AG04450 (cell line): ENCODE measurements at regions not wholly inside any gene's neighbourhood (a gene's known extent, or its start where the extent isn't known, plus 50 kb on each side); places are given as distances from the start of the nearest gene placed in this dataset.

Experiments
- CTCF ChIA-PET: fragments of 300-600, 350-600 bp; formaldehyde crosslinking; extraction: SDS; loops from one replicate; lab custom pipeline; 2022; ENCODE audit warnings: antibody characterized with exemption, inconsistent platforms; lab: Charles Lee
- POLR2A ChIA-PET: fragments of 350-600 bp; formaldehyde crosslinking; extraction: SDS; loops from one replicate; lab custom pipeline; 2021; ENCODE audit warnings: antibody characterized with exemption, inconsistent platforms; lab: Yijun Ruan, JAX
- DNase-seq: peaks from one replicate; pipeline ENCODE4 v3.0.0-alpha.2; 2011; ENCODE audit warnings: low read depth, low spot score
- H3K27ac ChIP-seq: one replicate; pipeline ENCODE4 v1.5.1; 2012; ENCODE audit warnings: low read depth, low read length, control low read depth
- H3K27me3 ChIP-seq: one replicate; pipeline ENCODE4 v1.6.0; 2012; ENCODE audit warnings: low read length; ENCODE audit not compliant: control insufficient read depth, insufficient read depth
- H3K4me3 ChIP-seq: 2 replicates; pipeline ENCODE4 v1.5.1; 2011; ENCODE audit warnings: mild to moderate bottlenecking, low read depth, low read length, control low read depth
- H3K9me3 ChIP-seq: 2 replicates; pipeline ENCODE4 v1.5.1; 2012; ENCODE audit warnings: low read length; ENCODE audit not compliant: control insufficient read depth, insufficient read depth
- TF ChIP-seq, protein P1 (sequence below): IDR thresholded peaks from 2 replicates; pipeline ENCODE4 v1.5.1; 2011; ENCODE audit warnings: low read depth, low read length, control low read depth, inconsistent platforms

DNA sequence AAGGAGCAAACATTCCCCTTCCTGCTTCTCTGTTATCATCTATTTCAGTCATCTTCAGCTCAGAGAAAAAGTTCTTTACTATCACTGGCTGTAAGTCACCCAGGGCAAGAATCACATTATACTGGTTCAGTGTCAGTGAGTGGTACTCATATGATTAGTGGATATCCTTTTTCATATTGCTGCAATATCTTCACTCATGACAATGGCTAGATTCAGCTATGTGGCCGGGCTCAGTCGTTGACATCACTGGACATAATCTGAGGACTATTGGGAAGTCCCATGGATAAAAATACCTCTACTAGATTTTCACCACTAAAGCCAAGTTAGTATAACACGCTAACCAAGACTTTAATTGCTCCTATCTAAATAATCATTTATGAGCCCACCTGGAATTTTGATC lies 91.3 kb upstream of the UBE2E2 start:
- Histone ChIP-seq H3K27me3 (peaks cover 14% of the 10 kb centered on the region), H3K9me3 (no peaks in the 10 kb centered on the region), H3K4me3 (no peak overlapping the region), H3K27ac (no peak overlapping the region)
- TF ChIP-seq, protein P1, sequence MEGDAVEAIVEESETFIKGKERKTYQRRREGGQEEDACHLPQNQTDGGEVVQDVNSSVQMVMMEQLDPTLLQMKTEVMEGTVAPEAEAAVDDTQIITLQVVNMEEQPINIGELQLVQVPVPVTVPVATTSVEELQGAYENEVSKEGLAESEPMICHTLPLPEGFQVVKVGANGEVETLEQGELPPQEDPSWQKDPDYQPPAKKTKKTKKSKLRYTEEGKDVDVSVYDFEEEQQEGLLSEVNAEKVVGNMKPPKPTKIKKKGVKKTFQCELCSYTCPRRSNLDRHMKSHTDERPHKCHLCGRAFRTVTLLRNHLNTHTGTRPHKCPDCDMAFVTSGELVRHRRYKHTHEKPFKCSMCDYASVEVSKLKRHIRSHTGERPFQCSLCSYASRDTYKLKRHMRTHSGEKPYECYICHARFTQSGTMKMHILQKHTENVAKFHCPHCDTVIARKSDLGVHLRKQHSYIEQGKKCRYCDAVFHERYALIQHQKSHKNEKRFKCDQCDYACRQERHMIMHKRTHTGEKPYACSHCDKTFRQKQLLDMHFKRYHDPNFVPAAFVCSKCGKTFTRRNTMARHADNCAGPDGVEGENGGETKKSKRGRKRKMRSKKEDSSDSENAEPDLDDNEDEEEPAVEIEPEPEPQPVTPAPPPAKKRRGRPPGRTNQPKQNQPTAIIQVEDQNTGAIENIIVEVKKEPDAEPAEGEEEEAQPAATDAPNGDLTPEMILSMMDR = no peak
- no peak for DNase-seq
- CTCF ChIA-PET = no interaction called here
- POLR2A ChIA-PET = no interaction called here

DNA sequence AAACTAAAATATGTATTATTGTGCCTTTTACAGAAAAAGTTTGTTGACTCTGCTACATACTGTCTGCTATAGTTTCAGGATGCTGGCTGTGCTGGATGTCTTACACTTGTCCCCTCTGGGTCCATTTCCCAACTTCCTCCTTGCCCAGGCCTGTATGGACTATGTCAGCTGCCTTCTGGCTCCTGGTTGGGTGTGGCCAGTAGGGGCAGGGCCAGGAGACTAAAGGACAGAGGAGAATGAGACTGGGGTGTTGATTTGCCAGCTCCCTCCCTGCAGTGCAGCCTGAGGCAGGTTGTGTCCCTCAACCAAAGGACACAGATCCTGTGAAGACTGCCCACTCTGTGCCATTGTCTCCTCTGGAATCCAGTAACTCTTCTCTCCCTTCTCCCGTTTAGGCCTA lies 90.6 kb upstream of the UBE2E2 start:
- Histone ChIP-seq H3K27me3 (peaks cover 14% of the 10 kb centered on the region), H3K4me3 (no peak overlapping the region), H3K27ac (no peak overlapping the region), H3K9me3 (no peaks in the 10 kb centered on the region)
- TF ChIP-seq, protein P1 = no peak
- POLR2A ChIA-PET = no interaction called here
- no peak for DNase-seq
- CTCF ChIA-PET = no interaction called here

DNA sequence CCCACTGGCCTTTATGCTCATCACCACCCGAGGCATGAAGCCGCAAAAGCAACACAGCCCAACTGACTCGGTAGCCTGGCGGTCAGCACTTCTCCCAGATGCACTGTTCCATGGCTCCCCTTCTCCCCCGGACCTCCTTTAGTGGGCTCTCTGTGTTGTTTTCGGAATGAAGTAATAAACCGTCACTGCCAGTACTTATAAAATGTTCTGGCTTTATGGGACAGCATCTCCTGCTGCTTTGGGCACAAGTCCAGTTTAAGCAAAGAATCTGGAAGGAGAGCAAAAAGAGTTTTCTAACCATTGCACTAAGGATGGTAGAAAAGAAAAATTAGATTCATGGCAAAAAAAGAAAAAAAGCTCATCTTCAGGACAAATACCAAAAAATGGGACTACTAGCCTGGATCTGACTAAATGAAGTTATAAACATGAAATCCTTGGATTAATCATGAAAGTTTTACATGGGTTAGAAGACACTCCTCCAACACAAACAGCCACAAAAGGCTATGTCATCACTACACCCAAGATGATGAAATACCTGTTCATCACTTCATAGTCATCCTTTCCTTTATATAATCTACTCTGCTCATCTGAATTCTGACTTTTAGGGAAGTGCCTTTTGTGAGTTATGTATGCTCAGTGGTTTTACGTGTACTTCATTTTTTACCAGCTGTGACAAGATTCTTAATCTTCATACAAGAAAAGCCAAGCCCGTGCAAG lies 89.5 kb upstream of the UBE2E2 start:
- ChIA-PET POLR2A (no interaction called here), CTCF (no interaction called here)
- Histone ChIP-seq H3K27ac (no peak overlapping the region), H3K27me3 (peaks cover 12% of the 10 kb centered on the region), H3K4me3 (no peak overlapping the region), H3K9me3 (no peaks in the 10 kb centered on the region)
- DNase-seq = no peak
- TF ChIP-seq, protein P1 = no peak

DNA sequence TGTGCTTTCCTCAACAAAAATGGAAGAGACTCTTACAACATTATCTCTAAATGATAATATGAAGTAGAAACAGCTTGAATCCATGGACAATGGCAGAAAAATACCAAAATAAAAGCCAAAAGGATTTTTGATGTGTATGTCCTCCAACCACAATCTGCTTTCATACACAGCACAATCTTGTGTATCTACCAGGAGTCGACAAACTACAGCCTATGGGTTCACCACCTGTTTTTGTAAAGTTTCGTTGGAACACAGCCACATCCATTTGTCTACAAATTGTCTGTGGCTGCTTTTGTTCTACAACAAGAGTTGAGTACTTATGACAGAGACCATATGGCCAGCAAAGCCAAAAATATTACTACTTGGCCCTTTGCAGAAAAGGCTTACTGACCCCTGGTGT lies 88.7 kb upstream of the UBE2E2 start:
- H3K9me3 ChIP-seq = no peaks in the 10 kb centered on the region
- H3K27me3 ChIP-seq = peaks cover 12% of the 10 kb centered on the region
- CTCF ChIA-PET = no interaction called here
- no peak for DNase-seq
- no peak overlapping the region for H3K4me3 ChIP-seq
- TF ChIP-seq, protein P1 = no peak
- no peak overlapping the region for H3K27ac ChIP-seq
- POLR2A ChIA-PET = no interaction called here

DNA sequence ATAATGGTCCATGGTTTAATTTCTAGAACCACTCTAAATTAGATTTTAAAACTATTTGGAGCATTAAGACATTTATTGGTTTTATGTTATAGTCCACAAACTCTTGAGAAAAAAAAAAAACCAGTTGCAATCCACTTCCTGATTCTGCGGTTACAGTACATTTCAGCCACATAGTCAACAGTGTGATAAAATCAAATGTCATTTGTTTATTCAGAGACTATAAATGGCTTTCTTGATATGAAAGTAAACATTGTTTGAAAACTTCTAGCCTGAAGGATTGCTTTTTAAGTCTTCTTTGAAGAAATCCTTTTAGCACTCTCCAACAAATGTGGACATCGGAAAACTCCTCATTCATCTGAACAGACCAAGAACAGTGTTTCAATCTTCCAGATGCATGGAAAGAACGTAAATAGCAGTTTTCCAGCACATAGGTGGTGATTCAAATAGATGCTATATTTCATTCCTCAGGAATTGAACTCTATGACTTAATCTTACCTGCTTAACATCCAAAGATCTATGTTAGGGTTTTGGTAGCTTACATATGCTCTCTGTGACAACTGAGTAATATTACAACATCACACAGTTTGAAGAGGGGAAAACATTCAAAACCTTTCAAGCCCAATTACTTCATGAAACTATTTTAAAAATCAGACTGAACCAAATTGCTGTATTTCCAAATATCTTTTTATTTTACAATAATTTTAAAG lies 87.8 kb upstream of the UBE2E2 start:
- POLR2A ChIA-PET = no interaction called here
- TF ChIP-seq, protein P1 = no peak
- CTCF ChIA-PET = no interaction called here

More for the DNA sequence above, 87.8 kb upstream of the UBE2E2 start:
- Histone ChIP-seq H3K27ac (no peak overlapping the region), H3K27me3 (peaks cover 12% of the 10 kb centered on the region), H3K9me3 (no peaks in the 10 kb centered on the region), H3K4me3 (no peak overlapping the region)
- no peak for DNase-seq
